ENCODE measurements at regions not wholly inside any gene's neighbourhood (a gene's known extent, or its start where the extent isn't known, plus 50 kb on each side); places are given as distances from the start of the nearest gene placed in this dataset.

- FAIRE-seq, result no peak
- no peaks in the 10 kb centered on the region for H4K20me1 ChIP-seq (replicated peaks; ENCODE audit: control insufficient read depth, extremely low read depth, insufficient read depth, low read length)
- H3K4me3 ChIP-seq (replicated peaks in 1 of 3; ENCODE audit: insufficient read depth in 1 of 3, low read depth in 1 of 3, low read length in 3 of 3), result no peak overlapping the region
- ChIA-PET POLR2A (no interaction called here), CTCF (interaction anchor here (0.6 to 0.7 kb wide), 2 partner anchors 29 to 57 kb away, joined by 3 read pairs; no protein-coding TSS in a partner anchor)
- dilution Hi-C loops (cut with MboI; ENCODE audit: extremely low pct_ligation_motif_present, low sequenced_read_pairs) (no loop called here), intact Hi-C loops (cut with micrococcal nuclease) (no loop called here)
- no peak overlapping the region for H3K27ac ChIP-seq (ENCODE audit: insufficient read depth, low read depth, low read length)
- no peaks in the 10 kb centered on the region for H3K36me3 ChIP-seq (ENCODE audit: control insufficient read depth in 2 of 2, extremely low read depth in 1 of 2, insufficient read depth in 2 of 2, low read length in 2 of 2)
- no peaks in the 10 kb centered on the region for H3K4me1 ChIP-seq (ENCODE audit: control insufficient read depth, extremely low read depth, insufficient read depth, low read length)
- BruUV-seq (replicated peaks), result no TSS peak
- H3K4me2 ChIP-seq (ENCODE audit: insufficient read depth, low read length), result no peak overlapping the region
- H3K9ac ChIP-seq (replicated peaks; ENCODE audit: extremely low read depth, insufficient read depth, low read length), result no peak overlapping the region
- TF ChIP-seq MYC (IDR thresholded peaks at IDR 0.05; ENCODE audit: low read depth, low read length) (no peak), JUN (IDR thresholded peaks at IDR 0.05; ENCODE audit: borderline replicate concordance, insufficient read depth, insufficient read length, low read depth) (no peak), GATA2 (IDR thresholded peaks at IDR 0.05; ENCODE audit: insufficient read depth, insufficient read length, low read depth, low read length) (no peak), EZH2 (IDR thresholded peaks at IDR 0.05; ENCODE audit: borderline replicate concordance, low read depth, low read length, severe bottlenecking) (no peak), CTCF (IDR thresholded peaks at IDR 0.05; ENCODE audit: extremely low read depth in 1 of 2, insufficient read depth in 1 of 2, low read depth in 1 of 2, low read length in 2 of 2) (no peak), FOS (IDR thresholded peaks at IDR 0.05; ENCODE audit: borderline replicate concordance, insufficient read depth, low read length) (no peak), MAX (IDR thresholded peaks at IDR 0.05; ENCODE audit: insufficient read depth, insufficient read length) (no peak), POLR2A (IDR thresholded peaks at IDR 0.05; ENCODE audit: low read depth, low read length) (no peak), POLR2AphosphoS5 (IDR thresholded peaks at IDR 0.05; ENCODE audit: insufficient read depth, low read depth, low read length) (no peak)
- no peaks in the 10 kb centered on the region for H3K9me1 ChIP-seq (replicated peaks; ENCODE audit: control insufficient read depth, extremely low read depth, insufficient read depth, low read length)
- no peak overlapping the region for H2AFZ ChIP-seq (ENCODE audit: low read depth, low read length)
- H3K9me3 ChIP-seq (replicated peaks; ENCODE audit: control insufficient read depth, insufficient read depth, low read length), result no peaks in the 10 kb centered on the region
- DNase-seq (ENCODE audit: low read depth, low spot score), result no peak
- peaks cover 16 to 20% of the 10 kb centered on the region in 2 experiments for H3K27me3 ChIP-seq (ENCODE audit: control insufficient read depth in 2 of 2, insufficient read depth in 2 of 2, low read length in 2 of 2)
- no peaks in the 10 kb centered on the region for H3K79me2 ChIP-seq (ENCODE audit: control insufficient read depth, insufficient read depth, low read length)
These were observed 85.8 kb downstream of the CD164 start for GRCh38 chr6:109296452-109296851.
